ENCODE measurements at regions not wholly inside any gene's neighbourhood (a gene's known extent, or its start where the extent isn't known, plus 50 kb on each side); places are given as distances from the start of the nearest gene placed in this dataset.

- Histone ChIP-seq H3K27ac (ENCODE audit: low read depth, low read length) (no peak overlapping the region), H3K9me3 (ENCODE audit: control insufficient read depth, insufficient read depth, low read length) (no peaks in the 10 kb centered on the region), H3K4me2 (ENCODE audit: low read length) (no peak overlapping the region), H4K20me1 (ENCODE audit: control insufficient read depth, insufficient read depth, low read depth, low read length) (no peaks in the 10 kb centered on the region), H3K36me3 (ENCODE audit: control insufficient read depth, low read length) (no peaks in the 10 kb centered on the region), H3K9me2 (replicated peaks; ENCODE audit: control insufficient read depth, low read length) (no peaks in the 10 kb centered on the region; the same call in 1 of the 2 replicates), H3K4me1 (ENCODE audit: control insufficient read depth, low read length) (no peaks in the 10 kb centered on the region), H3K4me3 (ENCODE audit: low read length) (no peak overlapping the region), H3K79me2 (ENCODE audit: control insufficient read depth, low read length) (no peaks in the 10 kb centered on the region), H3K27me3 (ENCODE audit: control insufficient read depth, low read length) (no peaks in the 10 kb centered on the region), H3F3A (ENCODE audit: control insufficient read depth, insufficient read depth) (no peaks in the 10 kb centered on the region)
- TF ChIP-seq EZH2phosphoT487 (IDR thresholded peaks at IDR 0.05; ENCODE audit: borderline replicate concordance, low read length), result no peak
- TF ChIP-seq, protein P1, sequence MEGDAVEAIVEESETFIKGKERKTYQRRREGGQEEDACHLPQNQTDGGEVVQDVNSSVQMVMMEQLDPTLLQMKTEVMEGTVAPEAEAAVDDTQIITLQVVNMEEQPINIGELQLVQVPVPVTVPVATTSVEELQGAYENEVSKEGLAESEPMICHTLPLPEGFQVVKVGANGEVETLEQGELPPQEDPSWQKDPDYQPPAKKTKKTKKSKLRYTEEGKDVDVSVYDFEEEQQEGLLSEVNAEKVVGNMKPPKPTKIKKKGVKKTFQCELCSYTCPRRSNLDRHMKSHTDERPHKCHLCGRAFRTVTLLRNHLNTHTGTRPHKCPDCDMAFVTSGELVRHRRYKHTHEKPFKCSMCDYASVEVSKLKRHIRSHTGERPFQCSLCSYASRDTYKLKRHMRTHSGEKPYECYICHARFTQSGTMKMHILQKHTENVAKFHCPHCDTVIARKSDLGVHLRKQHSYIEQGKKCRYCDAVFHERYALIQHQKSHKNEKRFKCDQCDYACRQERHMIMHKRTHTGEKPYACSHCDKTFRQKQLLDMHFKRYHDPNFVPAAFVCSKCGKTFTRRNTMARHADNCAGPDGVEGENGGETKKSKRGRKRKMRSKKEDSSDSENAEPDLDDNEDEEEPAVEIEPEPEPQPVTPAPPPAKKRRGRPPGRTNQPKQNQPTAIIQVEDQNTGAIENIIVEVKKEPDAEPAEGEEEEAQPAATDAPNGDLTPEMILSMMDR (IDR thresholded peaks at IDR 0.05; ENCODE audit: low read depth, low read length, poor library complexity, severe bottlenecking), result no peak
Measured at GRCh38 chr4:117626664-117627063, 407.6 kb upstream of the NDST3 start.

DNA sequence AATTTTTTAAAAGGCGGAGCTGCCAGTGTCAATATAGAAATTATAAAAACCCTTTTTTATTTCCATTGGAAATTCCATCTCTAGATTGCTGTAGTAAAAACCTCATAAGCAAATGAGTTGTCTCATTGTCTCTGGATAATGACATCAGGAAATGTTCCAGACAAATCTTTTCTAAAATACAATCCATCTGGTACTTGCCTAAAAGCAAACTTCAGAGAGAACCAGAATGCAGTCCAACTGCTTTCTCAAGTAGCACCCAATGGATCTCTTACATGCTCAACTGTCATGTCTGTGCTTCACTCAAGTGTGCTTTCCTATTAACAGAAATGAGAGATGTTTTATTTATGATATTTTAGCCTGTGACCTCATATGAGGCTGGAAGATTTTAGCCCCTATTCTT, 399.6 kb upstream of the NDST3 start:
- no peaks in the 10 kb centered on the region for H3K79me2 ChIP-seq (ENCODE audit: control insufficient read depth, low read length)
- H3K27me3 ChIP-seq (ENCODE audit: control insufficient read depth, low read length), result no peaks in the 10 kb centered on the region
- no peak overlapping the region for H3K4me3 ChIP-seq (ENCODE audit: low read length)
- no peaks in the 10 kb centered on the region for H3K36me3 ChIP-seq (ENCODE audit: control insufficient read depth, low read length)
- no peaks in the 10 kb centered on the region for H3K4me1 ChIP-seq (ENCODE audit: control insufficient read depth, low read length)
- H3K4me2 ChIP-seq (ENCODE audit: low read length), result no peak overlapping the region
- H3K27ac ChIP-seq (ENCODE audit: low read depth, low read length), result no peak overlapping the region
- no peaks in the 10 kb centered on the region for H3K9me2 ChIP-seq (replicated peaks; ENCODE audit: control insufficient read depth, low read length)
- H4K20me1 ChIP-seq (ENCODE audit: control insufficient read depth, insufficient read depth, low read depth, low read length), result no peaks in the 10 kb centered on the region
- TF ChIP-seq, protein P1 (IDR thresholded peaks at IDR 0.05; ENCODE audit: low read depth, low read length, poor library complexity, severe bottlenecking), result no peak
- no peak for TF ChIP-seq EZH2phosphoT487 (IDR thresholded peaks at IDR 0.05; ENCODE audit: borderline replicate concordance, low read length)
- H3K9me3 ChIP-seq (ENCODE audit: control insufficient read depth, insufficient read depth, low read length), result no peaks in the 10 kb centered on the region
- H3F3A ChIP-seq (ENCODE audit: control insufficient read depth, insufficient read depth), result no peaks in the 10 kb centered on the region

DNA sequence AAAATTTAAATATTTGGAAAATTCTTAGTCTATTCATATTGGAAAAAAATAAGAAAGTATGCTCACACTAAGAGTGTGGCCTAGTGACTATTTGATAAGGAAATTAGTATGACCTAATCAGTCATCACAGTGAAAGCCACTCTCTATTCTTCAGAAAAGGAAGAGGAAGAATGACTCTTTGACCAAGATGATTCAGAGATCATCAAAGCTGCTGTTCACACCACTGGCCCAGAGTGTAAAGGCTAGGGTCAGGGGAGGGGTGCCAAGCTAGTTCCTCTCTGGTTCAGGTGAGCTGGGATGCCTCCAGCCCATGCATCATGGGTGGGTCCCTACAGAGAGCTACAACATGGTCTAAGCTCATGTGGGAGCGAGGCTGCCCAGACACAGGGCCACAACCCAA, 396.9 kb upstream of the NDST3 start:
- H3K9me2 ChIP-seq (replicated peaks; ENCODE audit: control insufficient read depth, low read length), result no peaks in the 10 kb centered on the region
- TF ChIP-seq EZH2phosphoT487 (IDR thresholded peaks at IDR 0.05; ENCODE audit: borderline replicate concordance, low read length), result no peak
- TF ChIP-seq, protein P1 (IDR thresholded peaks at IDR 0.05; ENCODE audit: low read depth, low read length, poor library complexity, severe bottlenecking), result no peak

GRCh38 chr4:117640836-117641235, 393.4 kb upstream of the NDST3 start:
- Histone ChIP-seq H3K9me2 (replicated peaks; ENCODE audit: control insufficient read depth, low read length) (no peaks in the 10 kb centered on the region), H3K9me3 (ENCODE audit: control insufficient read depth, insufficient read depth, low read length) (no peaks in the 10 kb centered on the region), H3K4me1 (ENCODE audit: control insufficient read depth, low read length) (no peaks in the 10 kb centered on the region), H3K4me2 (ENCODE audit: low read length) (no peak overlapping the region), H3K4me3 (ENCODE audit: low read length) (no peak overlapping the region), H3K27ac (ENCODE audit: low read depth, low read length) (no peak overlapping the region), H4K20me1 (ENCODE audit: control insufficient read depth, insufficient read depth, low read depth, low read length) (no peaks in the 10 kb centered on the region), H3K27me3 (ENCODE audit: control insufficient read depth, low read length) (no peaks in the 10 kb centered on the region), H3K36me3 (ENCODE audit: control insufficient read depth, low read length) (no peaks in the 10 kb centered on the region), H3K79me2 (ENCODE audit: control insufficient read depth, low read length) (no peaks in the 10 kb centered on the region), H3F3A (ENCODE audit: control insufficient read depth, insufficient read depth) (no peaks in the 10 kb centered on the region)
- TF ChIP-seq, protein P1 (IDR thresholded peaks at IDR 0.05; ENCODE audit: low read depth, low read length, poor library complexity, severe bottlenecking), result no peak
- no peak for TF ChIP-seq EZH2phosphoT487 (IDR thresholded peaks at IDR 0.05; ENCODE audit: borderline replicate concordance, low read length)

More for the DNA sequence above, 396.9 kb upstream of the NDST3 start:
- H3K4me3 ChIP-seq (ENCODE audit: low read length), result no peak overlapping the region
- no peak overlapping the region for H3K27ac ChIP-seq (ENCODE audit: low read depth, low read length)
- no peaks in the 10 kb centered on the region for H3K79me2 ChIP-seq (ENCODE audit: control insufficient read depth, low read length)
- H3K4me1 ChIP-seq (ENCODE audit: control insufficient read depth, low read length), result no peaks in the 10 kb centered on the region
- no peaks in the 10 kb centered on the region for H3F3A ChIP-seq (ENCODE audit: control insufficient read depth, insufficient read depth)
- H3K9me3 ChIP-seq (ENCODE audit: control insufficient read depth, insufficient read depth, low read length), result no peaks in the 10 kb centered on the region
- no peaks in the 10 kb centered on the region for H3K36me3 ChIP-seq (ENCODE audit: control insufficient read depth, low read length)
- H3K4me2 ChIP-seq (ENCODE audit: low read length), result no peak overlapping the region
- no peaks in the 10 kb centered on the region for H3K27me3 ChIP-seq (ENCODE audit: control insufficient read depth, low read length)
- no peaks in the 10 kb centered on the region for H4K20me1 ChIP-seq (ENCODE audit: control insufficient read depth, insufficient read depth, low read depth, low read length)
